ENCODE measurements at regions not wholly inside any gene's neighbourhood (a gene's known extent, or its start where the extent isn't known, plus 50 kb on each side); places are given as distances from the start of the nearest gene placed in this dataset.

DNA sequence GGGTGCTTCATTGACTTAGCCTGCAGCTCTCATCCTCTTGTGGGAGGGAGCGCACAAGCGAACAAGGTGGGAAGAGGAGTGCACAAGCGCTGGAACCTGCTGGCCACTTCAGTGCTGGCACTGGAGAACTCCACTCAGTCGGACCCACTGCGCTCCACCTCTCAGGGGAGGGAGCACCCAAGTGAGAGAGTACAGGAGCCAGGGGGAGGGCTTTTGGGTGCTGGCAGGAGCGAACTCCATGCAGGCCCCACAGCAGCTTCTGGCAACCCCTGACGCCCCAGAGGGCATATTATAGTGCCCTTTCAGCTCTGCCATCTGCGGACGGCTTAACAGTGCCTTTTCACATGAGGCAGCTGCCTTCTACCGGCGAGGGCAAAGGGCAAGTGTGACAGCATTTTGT is 774.2 kb upstream of the COX7C start:
- no peaks in the 10 kb centered on the region for H3K9me3 Mint-ChIP-seq
- H3K27me3 Mint-ChIP-seq (ENCODE audit: low read depth), result no peaks in the 10 kb centered on the region
- DNase-seq (ENCODE audit: low spot score) (peak; percentile 11), ATAC-seq (peak; percentile 36; the same call in 1 of the 2 replicates)
- ChIA-PET POLR2A (no interaction called here), CTCF (no interaction called here)
- TF ChIP-seq MYBL2 (CRISPR knock-in tag; IDR thresholded peaks at IDR 0.05) (no peak), ZNF317 (CRISPR knock-in tag; IDR thresholded peaks at IDR 0.05; ENCODE audit: borderline replicate concordance, low read depth) (no peak), PRRX2 (CRISPR knock-in tag; IDR thresholded peaks at IDR 0.05) (no peak), CREB1 (CRISPR knock-in tag; IDR thresholded peaks at IDR 0.05) (no peak), NR3C1 (CRISPR knock-in tag; conservative IDR thresholded peaks at IDR 0.05; ENCODE audit: low read depth) (no peak), ZNF396 (CRISPR knock-in tag; IDR thresholded peaks at IDR 0.05; ENCODE audit: borderline replicate concordance) (no peak)
- TF ChIP-seq, protein P1, sequence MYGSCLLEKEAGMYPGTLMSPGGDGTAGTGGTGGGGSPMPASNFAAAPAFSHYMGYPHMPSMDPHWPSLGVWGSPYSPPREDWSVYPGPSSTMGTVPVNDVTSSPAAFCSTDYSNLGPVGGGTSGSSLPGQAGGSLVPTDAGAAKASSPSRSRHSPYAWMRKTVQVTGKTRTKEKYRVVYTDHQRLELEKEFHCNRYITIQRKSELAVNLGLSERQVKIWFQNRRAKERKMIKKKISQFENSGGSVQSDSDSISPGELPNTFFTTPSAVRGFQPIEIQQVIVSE (CRISPR knock-in tag; IDR thresholded peaks at IDR 0.05; ENCODE audit: borderline replicate concordance), result no peak
- TF ChIP-seq, protein P2, sequence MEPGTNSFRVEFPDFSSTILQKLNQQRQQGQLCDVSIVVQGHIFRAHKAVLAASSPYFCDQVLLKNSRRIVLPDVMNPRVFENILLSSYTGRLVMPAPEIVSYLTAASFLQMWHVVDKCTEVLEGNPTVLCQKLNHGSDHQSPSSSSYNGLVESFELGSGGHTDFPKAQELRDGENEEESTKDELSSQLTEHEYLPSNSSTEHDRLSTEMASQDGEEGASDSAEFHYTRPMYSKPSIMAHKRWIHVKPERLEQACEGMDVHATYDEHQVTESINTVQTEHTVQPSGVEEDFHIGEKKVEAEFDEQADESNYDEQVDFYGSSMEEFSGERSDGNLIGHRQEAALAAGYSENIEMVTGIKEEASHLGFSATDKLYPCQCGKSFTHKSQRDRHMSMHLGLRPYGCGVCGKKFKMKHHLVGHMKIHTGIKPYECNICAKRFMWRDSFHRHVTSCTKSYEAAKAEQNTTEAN (CRISPR knock-in tag; IDR thresholded peaks at IDR 0.05), result no peak
- TF ChIP-seq, protein P3, sequence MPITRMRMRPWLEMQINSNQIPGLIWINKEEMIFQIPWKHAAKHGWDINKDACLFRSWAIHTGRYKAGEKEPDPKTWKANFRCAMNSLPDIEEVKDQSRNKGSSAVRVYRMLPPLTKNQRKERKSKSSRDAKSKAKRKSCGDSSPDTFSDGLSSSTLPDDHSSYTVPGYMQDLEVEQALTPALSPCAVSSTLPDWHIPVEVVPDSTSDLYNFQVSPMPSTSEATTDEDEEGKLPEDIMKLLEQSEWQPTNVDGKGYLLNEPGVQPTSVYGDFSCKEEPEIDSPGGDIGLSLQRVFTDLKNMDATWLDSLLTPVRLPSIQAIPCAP (CRISPR knock-in tag; IDR thresholded peaks at IDR 0.05), result no peak
- no peaks in the 10 kb centered on the region for H3K36me3 Mint-ChIP-seq
- no peak overlapping the region for H3K4me3 Mint-ChIP-seq
- H3K4me1 Mint-ChIP-seq, result peaks cover 14% of the 10 kb centered on the region
- no peak overlapping the region for H3K27ac Mint-ChIP-seq

DNA sequence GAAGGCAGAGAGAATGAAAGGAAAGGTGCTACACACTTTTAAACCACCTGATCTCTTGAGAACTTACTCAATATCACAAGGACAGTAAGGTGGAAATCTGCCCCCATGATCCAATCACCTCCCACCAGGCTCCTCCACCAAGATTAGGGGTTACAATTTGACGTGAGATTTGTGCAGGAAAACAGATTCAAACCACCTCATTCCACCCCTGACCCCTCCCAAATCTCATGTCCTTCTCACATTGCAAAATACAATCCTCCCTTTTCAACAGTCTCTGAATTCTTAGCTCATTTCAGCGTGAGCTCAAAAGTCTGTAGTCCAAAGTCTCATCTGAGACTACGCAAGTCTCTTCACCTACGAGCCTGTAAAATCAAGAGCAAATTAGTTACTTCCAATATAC is 768.3 kb upstream of the COX7C start:
- DNase-seq (ENCODE audit: low spot score) (no peak), ATAC-seq (no peak)
- ChIA-PET CTCF (no interaction called here), POLR2A (no interaction called here)
- Mint-ChIP-seq H3K27me3 (ENCODE audit: low read depth) (no peaks in the 10 kb centered on the region), H3K4me3 (no peak overlapping the region), H3K9me3 (peaks cover 18% of the 10 kb centered on the region), H3K4me1 (no peaks in the 10 kb centered on the region), H3K36me3 (peaks cover 6% of the 10 kb centered on the region), H3K27ac (no peak overlapping the region)
- TF ChIP-seq, protein P4, sequence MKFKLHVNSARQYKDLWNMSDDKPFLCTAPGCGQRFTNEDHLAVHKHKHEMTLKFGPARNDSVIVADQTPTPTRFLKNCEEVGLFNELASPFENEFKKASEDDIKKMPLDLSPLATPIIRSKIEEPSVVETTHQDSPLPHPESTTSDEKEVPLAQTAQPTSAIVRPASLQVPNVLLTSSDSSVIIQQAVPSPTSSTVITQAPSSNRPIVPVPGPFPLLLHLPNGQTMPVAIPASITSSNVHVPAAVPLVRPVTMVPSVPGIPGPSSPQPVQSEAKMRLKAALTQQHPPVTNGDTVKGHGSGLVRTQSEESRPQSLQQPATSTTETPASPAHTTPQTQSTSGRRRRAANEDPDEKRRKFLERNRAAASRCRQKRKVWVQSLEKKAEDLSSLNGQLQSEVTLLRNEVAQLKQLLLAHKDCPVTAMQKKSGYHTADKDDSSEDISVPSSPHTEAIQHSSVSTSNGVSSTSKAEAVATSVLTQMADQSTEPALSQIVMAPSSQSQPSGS (CRISPR knock-in tag; IDR thresholded peaks at IDR 0.05; ENCODE audit: borderline replicate concordance, low read depth), result no peak
- TF ChIP-seq ZNF317 (CRISPR knock-in tag; IDR thresholded peaks at IDR 0.05; ENCODE audit: borderline replicate concordance, low read depth), result no peak
- no peak for TF ChIP-seq ZNF423 (CRISPR knock-in tag; IDR thresholded peaks at IDR 0.05)
- no peak for TF ChIP-seq SMAD4 (CRISPR knock-in tag; IDR thresholded peaks at IDR 0.05)
- TF ChIP-seq ZNF416 (CRISPR knock-in tag; IDR thresholded peaks at IDR 0.05), result no peak
- TF ChIP-seq, protein P5, sequence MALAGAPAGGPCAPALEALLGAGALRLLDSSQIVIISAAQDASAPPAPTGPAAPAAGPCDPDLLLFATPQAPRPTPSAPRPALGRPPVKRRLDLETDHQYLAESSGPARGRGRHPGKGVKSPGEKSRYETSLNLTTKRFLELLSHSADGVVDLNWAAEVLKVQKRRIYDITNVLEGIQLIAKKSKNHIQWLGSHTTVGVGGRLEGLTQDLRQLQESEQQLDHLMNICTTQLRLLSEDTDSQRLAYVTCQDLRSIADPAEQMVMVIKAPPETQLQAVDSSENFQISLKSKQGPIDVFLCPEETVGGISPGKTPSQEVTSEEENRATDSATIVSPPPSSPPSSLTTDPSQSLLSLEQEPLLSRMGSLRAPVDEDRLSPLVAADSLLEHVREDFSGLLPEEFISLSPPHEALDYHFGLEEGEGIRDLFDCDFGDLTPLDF (CRISPR knock-in tag; IDR thresholded peaks at IDR 0.05), result no peak
- TF ChIP-seq, protein P6, sequence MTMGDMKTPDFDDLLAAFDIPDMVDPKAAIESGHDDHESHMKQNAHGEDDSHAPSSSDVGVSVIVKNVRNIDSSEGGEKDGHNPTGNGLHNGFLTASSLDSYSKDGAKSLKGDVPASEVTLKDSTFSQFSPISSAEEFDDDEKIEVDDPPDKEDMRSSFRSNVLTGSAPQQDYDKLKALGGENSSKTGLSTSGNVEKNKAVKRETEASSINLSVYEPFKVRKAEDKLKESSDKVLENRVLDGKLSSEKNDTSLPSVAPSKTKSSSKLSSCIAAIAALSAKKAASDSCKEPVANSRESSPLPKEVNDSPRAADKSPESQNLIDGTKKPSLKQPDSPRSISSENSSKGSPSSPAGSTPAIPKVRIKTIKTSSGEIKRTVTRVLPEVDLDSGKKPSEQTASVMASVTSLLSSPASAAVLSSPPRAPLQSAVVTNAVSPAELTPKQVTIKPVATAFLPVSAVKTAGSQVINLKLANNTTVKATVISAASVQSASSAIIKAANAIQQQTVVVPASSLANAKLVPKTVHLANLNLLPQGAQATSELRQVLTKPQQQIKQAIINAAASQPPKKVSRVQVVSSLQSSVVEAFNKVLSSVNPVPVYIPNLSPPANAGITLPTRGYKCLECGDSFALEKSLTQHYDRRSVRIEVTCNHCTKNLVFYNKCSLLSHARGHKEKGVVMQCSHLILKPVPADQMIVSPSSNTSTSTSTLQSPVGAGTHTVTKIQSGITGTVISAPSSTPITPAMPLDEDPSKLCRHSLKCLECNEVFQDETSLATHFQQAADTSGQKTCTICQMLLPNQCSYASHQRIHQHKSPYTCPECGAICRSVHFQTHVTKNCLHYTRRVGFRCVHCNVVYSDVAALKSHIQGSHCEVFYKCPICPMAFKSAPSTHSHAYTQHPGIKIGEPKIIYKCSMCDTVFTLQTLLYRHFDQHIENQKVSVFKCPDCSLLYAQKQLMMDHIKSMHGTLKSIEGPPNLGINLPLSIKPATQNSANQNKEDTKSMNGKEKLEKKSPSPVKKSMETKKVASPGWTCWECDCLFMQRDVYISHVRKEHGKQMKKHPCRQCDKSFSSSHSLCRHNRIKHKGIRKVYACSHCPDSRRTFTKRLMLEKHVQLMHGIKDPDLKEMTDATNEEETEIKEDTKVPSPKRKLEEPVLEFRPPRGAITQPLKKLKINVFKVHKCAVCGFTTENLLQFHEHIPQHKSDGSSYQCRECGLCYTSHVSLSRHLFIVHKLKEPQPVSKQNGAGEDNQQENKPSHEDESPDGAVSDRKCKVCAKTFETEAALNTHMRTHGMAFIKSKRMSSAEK (CRISPR knock-in tag; IDR thresholded peaks at IDR 0.05; ENCODE audit: borderline replicate concordance), result no peak
- TF ChIP-seq TCF7 (CRISPR knock-in tag; IDR thresholded peaks at IDR 0.05; ENCODE audit: low read depth), result no peak
